Non-pigmented ciliary epithelial cell (primary cell): ENCODE measurements at regions not wholly inside any gene's neighbourhood (a gene's known extent, or its start where the extent isn't known, plus 50 kb on each side); places are given as distances from the start of the nearest gene placed in this dataset.
"Not testable (repeated sequence)": the region's sequence is repeated elsewhere in the genome, so short reads cannot be mapped to it uniquely, and the experiment has no call there.

ENCODE experiments used
- DNase-seq: peaks from one replicate; pipeline ENCODE4 v3.0.0-alpha.2; 2010; ENCODE audit warnings: low read depth

- no peak for DNase-seq
Observed at GRCh38 chr18:59038295-59039039, 101.2 kb upstream of the SEC11C start.

DNA sequence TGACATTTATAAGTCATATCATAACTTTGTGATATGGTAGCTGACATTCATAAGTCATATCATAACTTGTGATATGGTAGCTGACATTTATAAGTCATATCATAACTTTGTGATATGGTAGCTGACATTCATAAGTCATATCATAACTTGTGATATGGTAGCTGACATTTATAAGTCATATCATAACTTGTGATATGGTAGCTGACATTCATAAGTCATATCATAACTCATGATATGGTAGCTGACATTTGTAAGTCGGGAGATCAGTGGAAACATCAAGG lies 100.7 kb upstream of the SEC11C start:
- not testable (repeated sequence) for DNase-seq

- DNase-seq = no peak
Observed at GRCh38 chr18:59039449-59039848, 100.2 kb upstream of the SEC11C start.

DNA sequence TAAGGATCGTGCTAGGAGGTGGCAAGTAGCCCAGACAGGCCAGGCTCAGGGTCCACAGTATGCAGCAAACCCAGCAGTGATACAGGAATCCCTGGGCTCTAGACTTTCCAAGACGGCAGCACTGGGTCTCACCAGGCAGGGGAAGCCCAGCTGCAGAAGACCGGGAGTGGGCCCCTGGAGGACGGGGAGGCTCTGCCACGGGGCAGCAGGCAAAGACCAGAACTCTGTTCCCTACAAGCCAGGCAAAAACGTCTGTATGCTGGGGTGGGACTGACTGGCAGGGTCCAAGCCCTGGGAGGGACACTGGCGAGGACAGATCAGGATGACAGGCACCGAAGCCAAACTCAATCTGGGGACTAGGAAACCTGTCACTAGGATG lies 98.9 kb upstream of the SEC11C start:
- DNase-seq = no peak

GRCh38 chr18:59041296-59041695 lies 98.4 kb upstream of the SEC11C start:
- DNase-seq = no peak

GRCh38 chr18:59041819-59042815 lies 97.6 kb upstream of the SEC11C start:
- DNase-seq = no peak

- DNase-seq = no peak
Observed at GRCh38 chr18:59044855-59045254, 94.8 kb upstream of the SEC11C start.

DNA sequence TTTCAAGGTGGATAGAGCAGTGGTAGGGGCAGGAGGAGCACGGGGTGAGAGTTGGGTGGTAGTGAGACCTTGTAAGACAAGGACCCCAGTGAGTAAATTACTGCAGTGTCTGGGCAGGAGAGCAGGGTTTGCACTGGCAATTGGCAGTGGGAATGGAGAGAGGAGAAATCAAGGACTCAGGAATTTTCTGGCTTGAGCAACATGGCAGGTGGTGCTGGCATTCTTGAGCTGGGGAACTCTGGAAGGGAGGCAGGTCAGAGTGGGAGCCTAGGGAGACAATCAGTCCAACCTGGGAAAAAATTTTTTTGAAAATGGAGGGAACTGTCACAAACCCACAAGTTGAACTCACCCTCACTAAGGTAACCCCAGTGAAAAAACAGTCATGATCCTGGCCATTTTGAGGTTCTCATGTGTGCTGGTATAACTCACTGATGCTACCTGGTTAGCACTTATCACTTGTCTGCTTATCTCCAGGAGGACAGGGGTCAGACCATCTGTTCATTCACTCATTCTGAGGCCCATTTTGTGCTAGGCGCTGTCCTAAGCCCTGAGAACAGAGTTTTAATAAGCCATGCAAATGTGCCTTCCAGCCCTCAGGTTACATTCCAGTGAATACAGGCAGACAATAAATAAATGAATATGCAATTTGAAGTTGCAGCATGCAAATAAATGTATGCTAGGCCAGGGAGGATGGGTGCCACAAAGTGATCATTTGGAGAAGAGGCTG lies 92.2 kb upstream of the SEC11C start:
- DNase-seq = no peak

DNA sequence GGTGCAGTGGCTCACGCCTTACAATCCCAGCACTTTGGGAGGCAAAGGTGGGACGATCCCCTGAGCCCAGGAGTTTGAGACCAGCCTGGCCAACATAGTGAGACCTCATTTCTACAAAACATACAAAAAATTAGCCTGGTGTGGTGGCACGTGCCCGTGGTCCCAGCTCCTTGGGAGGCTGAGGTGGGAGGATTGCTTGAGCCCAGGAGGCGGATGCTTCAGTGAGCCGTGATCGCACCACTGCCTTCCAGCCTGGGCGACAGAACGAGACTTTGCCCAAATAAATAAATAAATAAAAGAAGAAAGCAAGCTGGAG lies 91.7 kb upstream of the SEC11C start:
- DNase-seq = no peak

DNA sequence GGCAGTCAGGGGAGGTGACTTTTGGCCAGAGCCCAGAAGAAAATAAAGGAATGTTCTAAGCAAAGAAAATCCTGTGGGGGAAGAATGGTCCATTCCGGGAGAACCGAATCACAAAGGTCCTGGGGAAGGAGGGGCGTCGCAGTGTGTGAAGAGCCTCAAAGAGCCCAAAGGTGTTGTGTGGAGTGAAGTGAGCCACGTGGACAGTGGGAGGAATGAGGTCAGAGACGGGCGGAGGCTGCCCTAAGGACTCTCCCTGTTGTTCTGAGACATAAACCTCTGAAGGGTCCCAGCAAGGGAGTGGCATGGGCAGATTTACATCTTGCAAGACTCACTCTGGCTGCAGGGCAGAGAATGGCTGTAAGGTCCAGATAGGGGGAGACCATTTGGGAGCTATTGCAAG lies 91.3 kb upstream of the SEC11C start:
- no peak for DNase-seq

DNA sequence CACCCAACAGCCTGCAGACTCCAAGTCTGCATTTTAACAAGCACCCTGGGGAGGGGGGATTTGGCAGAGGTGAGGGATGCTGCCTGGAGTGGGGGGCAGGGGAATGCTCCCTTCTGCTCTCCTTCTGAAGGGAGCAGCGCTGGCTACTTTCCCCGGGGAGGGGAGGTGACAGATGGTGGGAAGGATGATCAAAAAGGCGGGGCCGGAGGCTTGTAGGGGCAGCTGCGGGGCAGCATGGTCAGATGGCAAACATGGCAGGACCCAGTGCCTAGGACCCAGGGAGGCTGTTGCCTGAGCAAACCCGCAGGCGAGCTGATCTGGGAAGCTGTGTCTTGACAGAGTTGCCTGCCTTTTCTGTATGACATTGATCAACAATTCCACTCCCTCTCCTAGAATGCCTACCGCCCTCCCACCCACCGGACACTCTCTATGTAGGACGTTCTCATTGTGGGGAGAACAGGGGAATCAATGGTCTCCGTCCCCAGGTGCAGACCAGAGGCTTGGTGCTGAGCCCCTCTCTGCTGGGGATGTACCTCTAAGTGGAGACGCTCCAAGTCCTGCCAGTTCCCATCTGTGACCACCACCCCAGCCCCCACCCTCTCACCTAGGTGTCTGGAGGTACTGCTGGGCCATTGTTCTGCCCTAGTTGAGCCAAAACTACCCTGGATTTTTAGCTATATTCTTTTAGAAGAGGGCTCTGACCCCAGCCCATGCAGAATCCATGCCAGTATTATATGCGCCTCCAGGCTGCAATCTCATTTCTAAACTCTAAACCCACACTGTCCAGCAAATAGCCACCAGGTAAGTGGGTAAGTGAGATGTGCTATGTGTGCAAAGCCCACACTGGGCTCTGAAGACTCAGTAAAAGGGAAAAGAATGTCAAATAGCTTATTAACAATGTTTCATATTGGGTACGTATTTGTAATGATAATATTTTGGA lies 89.7 kb upstream of the SEC11C start:
- no peak for DNase-seq

DNA sequence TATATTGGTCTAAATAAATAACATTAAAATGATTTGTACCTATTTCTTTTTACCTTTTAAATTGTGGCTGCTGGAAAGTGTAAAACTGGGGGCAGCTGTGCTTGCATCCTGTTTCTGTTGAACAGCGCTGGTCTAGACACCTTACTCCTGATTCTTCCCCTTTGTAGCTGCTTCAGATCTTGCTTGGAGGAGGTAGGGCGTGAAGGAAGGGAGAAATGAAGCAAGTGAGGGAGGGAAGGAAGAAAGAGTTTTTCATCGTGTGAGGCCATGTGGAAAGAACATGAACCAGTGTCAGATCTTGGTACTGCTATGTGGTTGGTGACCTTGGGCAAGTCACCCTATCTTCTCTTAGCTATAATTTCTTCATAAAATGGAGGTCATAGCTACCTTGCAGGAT lies 89.0 kb upstream of the SEC11C start:
- no peak for DNase-seq

DNA sequence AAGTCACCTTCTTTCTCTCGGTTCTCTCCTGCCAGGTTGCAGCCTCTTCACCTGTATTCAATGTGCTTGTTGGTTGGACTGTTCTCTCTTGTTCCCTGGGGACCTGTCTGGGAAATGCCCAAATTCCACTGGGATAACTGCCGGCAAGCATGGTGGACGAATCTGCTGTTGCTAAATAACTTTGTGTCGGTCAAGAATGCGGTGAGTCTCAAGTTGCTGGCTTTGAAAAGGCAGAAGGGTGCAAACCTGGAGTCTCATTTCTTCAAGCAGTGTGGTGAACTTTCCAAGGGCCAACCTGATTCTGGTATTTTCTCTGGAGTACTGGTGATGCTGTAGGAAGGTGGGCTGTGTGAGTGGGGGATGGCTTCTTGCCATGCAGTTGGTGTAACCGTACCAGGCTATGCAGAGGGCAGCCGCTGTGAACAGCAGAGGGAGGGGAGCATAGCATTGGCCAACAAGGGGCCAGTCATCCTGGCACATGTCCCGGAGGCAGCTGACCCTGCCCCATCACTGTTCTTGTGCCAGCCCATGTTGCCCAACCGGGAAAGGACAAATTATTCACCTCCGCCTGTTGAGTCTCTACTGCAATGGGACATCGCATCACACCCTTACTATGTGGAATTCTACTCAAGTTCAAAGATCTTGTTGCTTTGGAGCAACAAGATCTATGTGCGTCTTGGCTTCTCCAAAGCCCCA lies 88.1 kb upstream of the SEC11C start:
- no peak for DNase-seq

GRCh38 chr18:59052965-59053820 lies 86.5 kb upstream of the SEC11C start:
- no peak for DNase-seq

DNA sequence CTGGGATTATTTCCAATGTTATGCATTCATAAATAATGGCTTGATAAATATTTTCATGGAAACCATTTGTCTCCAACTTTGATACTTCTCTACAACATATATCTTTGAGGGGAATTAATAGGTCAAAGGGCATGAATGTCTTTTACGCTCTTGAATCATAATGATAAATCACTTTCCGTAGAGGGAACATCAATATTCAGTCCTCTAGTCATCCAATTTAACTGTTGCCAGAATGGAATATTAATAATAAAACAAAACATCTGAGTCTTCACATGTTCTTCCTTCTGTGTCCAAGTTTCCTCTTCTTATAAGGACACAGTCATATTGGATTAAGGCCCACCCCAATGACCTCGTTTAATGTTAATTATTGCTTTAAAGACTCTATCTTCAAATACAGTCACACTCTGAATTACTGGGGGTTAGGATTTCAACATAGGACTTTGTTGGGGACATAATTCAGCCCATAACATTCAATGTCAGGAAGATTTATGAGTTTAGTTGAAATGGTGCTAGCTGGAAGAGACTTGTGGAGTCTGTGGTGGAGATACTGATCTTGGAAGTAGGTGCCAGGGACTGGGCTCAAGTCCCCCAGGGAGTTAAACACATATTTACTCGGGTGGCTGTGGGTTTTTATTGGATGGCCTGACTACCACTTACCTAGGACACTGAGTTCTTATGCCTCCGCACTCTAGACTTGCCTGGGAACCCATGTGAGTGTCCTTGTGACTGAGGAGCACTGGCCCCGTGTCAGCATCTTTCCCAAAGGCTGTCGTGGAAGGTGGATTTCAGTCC lies 85.0 kb upstream of the SEC11C start:
- no peak for DNase-seq

GRCh38 chr18:59055345-59056032 lies 84.2 kb upstream of the SEC11C start:
- no peak for DNase-seq

DNA sequence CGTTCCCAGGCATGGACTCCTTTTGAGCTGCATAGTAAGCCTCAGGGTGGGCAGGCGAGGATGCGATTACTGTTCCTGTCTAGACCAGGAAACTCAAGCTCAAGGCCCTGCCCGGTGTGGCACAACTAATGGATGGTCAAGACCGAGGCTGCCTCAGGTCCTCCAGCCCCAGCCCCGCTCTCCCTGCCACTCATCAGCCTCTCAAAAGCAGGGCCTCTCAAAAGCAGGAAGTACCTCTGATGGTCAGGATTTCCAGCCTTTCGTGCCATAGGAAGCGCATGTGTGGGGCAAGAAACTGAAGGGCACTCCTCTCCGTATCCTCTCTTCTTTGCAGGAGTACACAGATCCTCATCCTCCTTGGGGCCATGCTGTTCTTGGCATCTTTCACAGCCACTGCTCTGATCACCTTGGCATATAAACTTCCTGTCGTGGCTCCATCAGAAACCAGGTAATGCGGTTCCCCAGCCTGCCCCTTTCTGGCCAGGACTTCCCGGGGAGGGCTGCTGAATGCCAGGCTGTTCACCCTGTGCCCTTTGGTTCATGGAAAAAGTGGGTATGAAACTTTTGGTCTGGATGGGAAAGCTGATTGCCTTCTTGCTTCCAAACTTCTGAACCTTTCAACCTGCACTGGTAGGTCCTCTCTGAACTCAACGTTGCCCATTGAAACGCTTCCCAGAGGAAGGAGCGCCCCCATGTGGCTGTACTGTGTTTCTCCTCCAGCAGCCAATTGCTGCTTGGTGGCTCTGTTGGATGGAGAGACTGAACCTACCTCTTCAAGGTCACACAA lies 82.8 kb upstream of the SEC11C start:
- no peak for DNase-seq

- no peak for DNase-seq
Observed at GRCh38 chr18:59057493-59057795, 82.2 kb upstream of the SEC11C start.
